ENCODE measurements at regions not wholly inside any gene's neighbourhood (a gene's known extent, or its start where the extent isn't known, plus 50 kb on each side); places are given as distances from the start of the nearest gene placed in this dataset.

GRCh38 chr15:29526802-29527201 is 257.2 kb upstream of the NSMCE3 start:
- no peak for TF ChIP-seq EZH2 (IDR thresholded peaks at IDR 0.05; ENCODE audit: borderline replicate concordance, low read length)
- no peak for TF ChIP-seq CTCF (IDR thresholded peaks at IDR 0.05; ENCODE audit: low read length)
